Right lobe of liver (tissue), 6 donors: ENCODE measurements at regions not wholly inside any gene's neighbourhood (a gene's known extent, or its start where the extent isn't known, plus 50 kb on each side); places are given as distances from the start of the nearest gene placed in this dataset.

Experiments
- ATAC-seq, 4 donors: fragments of 200-7000 bp; cut with Tn5 transposase; one replicate each; pipeline ENCODE4 v1.9.1; 2020; ENCODE audit warnings: mild to moderate bottlenecking in 4 of 4, moderate library complexity in 4 of 4
- DNase-seq, 3 donors: peaks; one replicate each; pipeline ENCODE4 v3.0.0-alpha.2; 2020
- H3K27ac ChIP-seq, 3 donors: fragments of 200-600 bp; one replicate each; pipeline ENCODE4 v1.8.0; 2022
- H3K27me3 ChIP-seq, 2 donors: fragments of 200-600 bp; one replicate each; pipeline ENCODE4 v1.8.0; 2022
- H3K36me3 ChIP-seq, 4 donors: fragments of 200-600 bp; sonication (generic) in 1 of 4; one replicate each; pipeline versions ENCODE4 v1.5.1 to v1.8.0; 2017 to 2022; ENCODE audit warnings: control low read depth in 1 of 4
- H3K4me1 ChIP-seq, 4 donors: fragments of 200-600 bp; sonication (generic) in 1 of 4; one replicate each; pipeline versions ENCODE4 v1.5.1 to v1.8.0; 2017 to 2022; ENCODE audit warnings: control low read depth in 1 of 4
- H3K4me3 ChIP-seq, 3 donors: fragments of 200-600 bp; one replicate each; pipeline ENCODE4 v1.8.0; 2022
- H3K9me3 ChIP-seq, 4 donors: fragments of 200-600 bp; sonication (generic) in 1 of 4; one replicate each; pipeline versions ENCODE4 v1.5.1 to v1.8.0; 2017 to 2022; ENCODE audit warnings: control low read depth in 1 of 4
- CTCF ChIP-seq, 4 donors: fragments of 200-600 bp in 3 of 4; fragments of 450-650 bp in 1 of 4; IDR thresholded peaks; one replicate each; pipeline versions ENCODE4 v1.5.1 to v1.8.0; 2016 to 2022; ENCODE audit warnings: antibody characterized with exemption in 4 of 4, mild to moderate bottlenecking in 2 of 4
- POLR2A ChIP-seq: fragments of 450-650 bp; IDR thresholded peaks from one replicate; pipeline ENCODE4 v1.6.1; 2017; ENCODE audit warnings: antibody characterized with exemption, mild to moderate bottlenecking
- WGBS: methylation state at CpG from one replicate; pipeline ENCODE4 v1.1.6; 2018; ENCODE audit warnings: low coverage, low lambda C conversion rate; ENCODE audit not compliant: insufficient coverage; ENCODE audit errors: missing lambda C conversion rate; 5-methylcytosine and 5-hydroxymethylcytosine counted together
- intact Hi-C, 2 donors: fragments of 100-400 bp; cut with DNase I; formaldehyde crosslinking; loops; one replicate each; pipeline versions ENCODE4 v1.11.2 to v1.14.1; 2022
- donor health status: DM: no; HTN: yes; CAD: no.
- donor health status: DM: no; HTN: no; CAD: no.
- donor health status: DM: no; HTN: no; CAD: no.
- donor health status: DM: no; HTN: yes; CAD: no.
- donor health status: DM: no; HTN: yes; CAD: no.

DNA sequence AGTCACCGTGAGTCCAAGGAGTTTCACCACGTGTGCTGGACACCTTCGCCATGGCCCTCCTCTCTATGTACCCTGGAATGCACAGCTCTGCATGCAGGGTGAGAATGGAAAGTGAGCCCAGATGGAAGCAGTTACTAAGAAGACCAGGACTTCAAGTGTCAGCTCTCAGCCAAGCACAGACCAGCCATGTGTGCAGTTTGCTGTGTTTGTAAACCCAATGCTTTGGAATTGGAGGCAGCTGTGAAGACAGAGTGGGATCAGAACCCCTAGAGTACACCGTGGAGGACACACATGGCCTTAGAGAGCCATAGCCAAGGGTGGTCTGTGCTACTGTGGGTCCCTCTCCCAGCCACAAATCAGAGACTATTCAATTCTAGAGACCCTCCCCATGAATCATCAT is 655.5 kb upstream of the ID2 start:
- Histone ChIP-seq H3K27me3 (no peaks in the 10 kb centered on the region), H3K4me3 (no peak overlapping the region), H3K27ac (no peak overlapping the region), H3K36me3 (no peaks in the 10 kb centered on the region), H3K9me3 (no peaks in the 10 kb centered on the region), H3K4me1 (no peaks in the 10 kb centered on the region)
- ATAC-seq: no peak
- WGBS: 48% methylated on average over 3 of the region's 4 CpGs
- TF ChIP-seq POLR2A (no peak), CTCF (IDR thresholded peaks at IDR 0.05) (no peak)
- DNase-seq: no peak
- intact Hi-C loops: no loop called here

- Histone ChIP-seq H3K36me3 (no peaks in the 10 kb centered on the region), H3K4me1 (no peaks in the 10 kb centered on the region), H3K4me3 (no peak overlapping the region), H3K27me3 (no peaks in the 10 kb centered on the region), H3K9me3 (no peaks in the 10 kb centered on the region), H3K27ac (no peak overlapping the region)
- ATAC-seq (no peak), DNase-seq (no peak)
- intact Hi-C loops: no loop called here
- no peak for TF ChIP-seq POLR2A
- TF ChIP-seq CTCF (IDR thresholded peaks at IDR 0.05): no peak
- WGBS: 88% methylated on average over 6 of the region's 11 CpGs
Measured at GRCh38 chr2:8027387-8027786, 654.5 kb upstream of the ID2 start.

- WGBS: 89% methylated on average over 8 of the region's 21 CpGs
- H3K4me1 ChIP-seq: no peaks in the 10 kb centered on the region
- H3K27ac ChIP-seq: no peak overlapping the region
- H3K9me3 ChIP-seq: no peaks in the 10 kb centered on the region
- TF ChIP-seq CTCF (IDR thresholded peaks at IDR 0.05) (no peak), POLR2A (no peak)
- H3K27me3 ChIP-seq: no peaks in the 10 kb centered on the region
- DNase-seq (no peak), ATAC-seq (peak in 1 of 4 donors; percentile 36)
- intact Hi-C loops: no loop called here
- H3K4me3 ChIP-seq: no peak overlapping the region
- H3K36me3 ChIP-seq: no peaks in the 10 kb centered on the region
Measured at GRCh38 chr2:8028036-8028435, 653.8 kb upstream of the ID2 start.

- ATAC-seq: no peak
- TF ChIP-seq CTCF (IDR thresholded peaks at IDR 0.05) (no peak), POLR2A (no peak)
- 67% methylated on average over 1 of the region's 8 CpGs for WGBS
- Histone ChIP-seq H3K4me1 (no peaks in the 10 kb centered on the region), H3K36me3 (no peaks in the 10 kb centered on the region), H3K4me3 (no peak overlapping the region), H3K27me3 (no peaks in the 10 kb centered on the region), H3K27ac (no peak overlapping the region), H3K9me3 (no peaks in the 10 kb centered on the region)
- DNase-seq: no peak
- intact Hi-C loops: no loop called here
Measured at GRCh38 chr2:8028436-8028835, 653.4 kb upstream of the ID2 start.

GRCh38 chr2:8028981-8029380 is 652.9 kb upstream of the ID2 start:
- no peaks in the 10 kb centered on the region for H3K27me3 ChIP-seq
- H3K9me3 ChIP-seq: no peaks in the 10 kb centered on the region
- WGBS: 79% methylated on average over 4 of the region's 5 CpGs
- H3K36me3 ChIP-seq: no peaks in the 10 kb centered on the region
- no peak overlapping the region for H3K4me3 ChIP-seq
- no peak overlapping the region for H3K27ac ChIP-seq
- intact Hi-C loops: no loop called here
- TF ChIP-seq POLR2A (no peak), CTCF (IDR thresholded peaks at IDR 0.05) (no peak)
- no peaks in the 10 kb centered on the region for H3K4me1 ChIP-seq
- DNase-seq (no peak), ATAC-seq (no peak)
